H1 (cell line): ENCODE measurements at regions not wholly inside any gene's neighbourhood (a gene's known extent, or its start where the extent isn't known, plus 50 kb on each side); places are given as distances from the start of the nearest gene placed in this dataset.

Experiments used
- CTCF ChIA-PET: fragments of 300-600 bp; sonication (Branson Sonifier 250); formaldehyde crosslinking; loops from one replicate; lab custom pipeline; 2021; ENCODE audit not compliant: partially characterized antibody; lab: Charles Lee
- POLR2A ChIA-PET: fragments of 300-600 bp; sonication (Branson Sonifier 250); formaldehyde crosslinking; loops from one replicate; lab custom pipeline; 2021; ENCODE audit warnings: inconsistent platforms; ENCODE audit not compliant: partially characterized antibody; lab: Charles Lee
- DNase-seq, 2 experiments: peaks; one replicate each; pipeline versions ENCODE4 v3.0.0 to v3.0.0-alpha.2; 2010 to 2022; ENCODE audit warnings: low spot score in 2 of 2, low read depth in 1 of 2, mixed read lengths in 1 of 2
- FAIRE-seq: peaks from 2 replicates; lab custom pipeline; 2011; peaks lifted over from hg19 to GRCh38; lab: Jason Lieb, UNC
- H2AFZ ChIP-seq: 2 replicates; pipeline ENCODE4 v1.8.1; 2012; ENCODE audit warnings: low read length, inconsistent platforms
- H2AK5ac ChIP-seq: 2 replicates; pipeline ENCODE4 v1.6.1; 2013; ENCODE audit warnings: low read depth, low read length
- H2BK120ac ChIP-seq: replicated peaks from 2 replicates; pipeline ENCODE3; 2013; ENCODE audit warnings: low read depth, low read length, inconsistent platforms
- H2BK12ac ChIP-seq: 2 replicates; pipeline ENCODE4 v1.6.1; 2013; ENCODE audit warnings: low read depth, low read length
- H2BK15ac ChIP-seq: 2 replicates; pipeline ENCODE4 v1.6.1; 2013; ENCODE audit warnings: low read length
- H2BK20ac ChIP-seq: 2 replicates; pipeline ENCODE4 v1.6.1; 2013; ENCODE audit warnings: low read length
- H2BK5ac ChIP-seq: 2 replicates; pipeline ENCODE4 v1.6.1; 2013; ENCODE audit warnings: low read depth, low read length
- H3K14ac ChIP-seq: 2 replicates; pipeline ENCODE4 v1.6.1; 2013; ENCODE audit warnings: inconsistent platforms; ENCODE audit not compliant: insufficient read length
- H3K18ac ChIP-seq: 2 replicates; pipeline ENCODE4 v1.6.1; 2013; ENCODE audit warnings: low read length; ENCODE audit errors: extremely low read depth
- H3K23ac ChIP-seq: 2 replicates; pipeline ENCODE4 v1.6.1; 2013; ENCODE audit warnings: inconsistent platforms; ENCODE audit not compliant: insufficient read length
- H3K23me2 ChIP-seq: 2 replicates; pipeline ENCODE4 v1.6.1; 2013; ENCODE audit warnings: low read depth, low read length
- H3K27ac ChIP-seq: 2 replicates; pipeline ENCODE4 v1.6.1; 2011; ENCODE audit warnings: low read depth, low read length, inconsistent platforms
- H3K27me3 ChIP-seq, 4 experiments: replicated peaks in 1 of 4; 1 replicate in 1 of 4; 2 replicates in 3 of 4; pipeline versions ENCODE4 v1.6.1 to v1.8.1; 2011 to 2013; ENCODE audit warnings: low read length in 3 of 4, mild to moderate bottlenecking in 3 of 4, inconsistent platforms in 2 of 4, mixed read lengths in 2 of 4, moderate library complexity in 1 of 4; ENCODE audit not compliant: control insufficient read depth in 3 of 4, insufficient read depth in 3 of 4; ENCODE audit errors: extremely low read depth in 1 of 4
- H3K36me3 ChIP-seq, 4 experiments: 2 replicates each; pipeline versions ENCODE4 v1.6.1 to v1.8.1; 2011 to 2013; ENCODE audit warnings: mild to moderate bottlenecking in 4 of 4, low read length in 3 of 4, moderate library complexity in 2 of 4, control low read depth in 1 of 4, inconsistent platforms in 1 of 4; ENCODE audit not compliant: insufficient read depth in 4 of 4, control insufficient read depth in 2 of 4
- H3K4ac ChIP-seq: replicated peaks from 2 replicates; pipeline ENCODE3; 2013; ENCODE audit warnings: low read length, low read depth, mixed read lengths, inconsistent platforms; ENCODE audit not compliant: insufficient read length
- H3K4me1 ChIP-seq, 4 experiments: replicated peaks in 1 of 4; 1 replicate in 1 of 4; 2 replicates in 3 of 4; pipeline versions ENCODE4 v1.6.1 to v1.8.1; 2011 to 2013; ENCODE audit warnings: low read length in 3 of 4, inconsistent platforms in 2 of 4, mixed read lengths in 1 of 4; ENCODE audit not compliant: insufficient read depth in 4 of 4, control insufficient read depth in 3 of 4
- H3K4me2 ChIP-seq, 2 experiments: 2 replicates each; pipeline versions ENCODE4 v1.6.1 to v1.8.1; 2011 to 2013; ENCODE audit warnings: low read depth in 2 of 2, low read length in 2 of 2, control low read depth in 1 of 2, inconsistent platforms in 1 of 2, mild to moderate bottlenecking in 1 of 2; ENCODE audit not compliant: insufficient read depth in 1 of 2
- H3K4me3 ChIP-seq, 4 experiments: fragments of 200-600, 300-600 bp in 1 of 4; sonication (generic), shearing (Covaris generic), sonication (Bioruptor Twin) in 1 of 4; 2 replicates each; pipeline versions ENCODE4 v1.5.1 to v1.8.1; 2011 to 2016; ENCODE audit warnings: low read length in 4 of 4, low read depth in 3 of 4, control low read depth in 2 of 4, inconsistent platforms in 2 of 4, mild to moderate bottlenecking in 2 of 4, mixed read lengths in 1 of 4, moderate library complexity in 1 of 4; ENCODE audit not compliant: insufficient read depth in 2 of 4; ENCODE audit errors: extremely low read depth in 1 of 4
- H3K56ac ChIP-seq: replicated peaks from 2 replicates; pipeline ENCODE3; 2013; ENCODE audit warnings: low read depth, mild to moderate bottlenecking, mixed read lengths, low read length, inconsistent platforms; ENCODE audit not compliant: insufficient read length
- H3K79me1 ChIP-seq: 2 replicates; pipeline ENCODE4 v1.6.1; 2013; ENCODE audit warnings: low read depth, low read length, control low read depth
- H3K79me2 ChIP-seq, 2 experiments: 2 replicates each; pipeline versions ENCODE4 v1.6.1 to v1.8.1; 2012 to 2013; ENCODE audit warnings: low read length in 2 of 2, mild to moderate bottlenecking in 2 of 2, inconsistent platforms in 1 of 2; ENCODE audit not compliant: insufficient read depth in 2 of 2, control insufficient read depth in 1 of 2
- H3K9ac ChIP-seq, 4 experiments: replicated peaks in 1 of 4; 1 replicate in 1 of 4; 2 replicates in 3 of 4; pipeline versions ENCODE4 v1.6.1 to v1.8.1; 2011 to 2013; ENCODE audit warnings: low read depth in 3 of 4, low read length in 3 of 4, control low read depth in 2 of 4, mild to moderate bottlenecking in 2 of 4, moderate library complexity in 2 of 4, inconsistent platforms in 1 of 4; ENCODE audit errors: extremely low read depth in 1 of 4
- H3K9me3 ChIP-seq, 2 experiments: 2 replicates each; pipeline versions ENCODE4 v1.6.1 to v1.8.1; 2012 to 2013; ENCODE audit warnings: mild to moderate bottlenecking in 2 of 2, moderate library complexity in 2 of 2, control low read depth in 1 of 2, inconsistent platforms in 1 of 2, low read depth in 1 of 2, low read length in 1 of 2, mixed read lengths in 1 of 2; ENCODE audit not compliant: insufficient read depth in 2 of 2
- H4K20me1 ChIP-seq, 2 experiments: replicated peaks in 1 of 2; 2 replicates each; pipeline versions ENCODE3 to v1.8.1; 2011 to 2013; ENCODE audit warnings: inconsistent platforms in 2 of 2, low read length in 2 of 2, mild to moderate bottlenecking in 1 of 2; ENCODE audit not compliant: insufficient read depth in 2 of 2, control insufficient read depth in 1 of 2
- H4K5ac ChIP-seq: 2 replicates; pipeline ENCODE4 v1.6.1; 2013; ENCODE audit warnings: low read length, low read depth, mixed read lengths, inconsistent platforms; ENCODE audit not compliant: insufficient read length
- H4K8ac ChIP-seq: 2 replicates; pipeline ENCODE4 v1.8.0; 2013; ENCODE audit warnings: mild to moderate bottlenecking, moderate library complexity, low read length, inconsistent platforms; ENCODE audit not compliant: insufficient read depth; ENCODE audit errors: extremely low read depth
- H4K91ac ChIP-seq: replicated peaks from 2 replicates; pipeline ENCODE3; 2013; ENCODE audit warnings: low read length, mixed read lengths, inconsistent platforms; ENCODE audit not compliant: insufficient read length
- KDM5A ChIP-seq: fragments of 200-600 bp; IDR thresholded peaks from 2 replicates; pipeline ENCODE4 v1.7.1; 2012; ENCODE audit warnings: mild to moderate bottlenecking, low read length, inconsistent platforms, mixed read lengths
- WGBS, 2 experiments: shearing (Covaris generic) in 1 of 2; methylation state at CpG; one replicate each; pipeline versions ENCODE4 v1.1.6 to v1.1.7; 2013 to 2015; ENCODE audit warnings: low lambda C conversion rate in 2 of 2, mixed read lengths in 2 of 2, inconsistent platforms in 1 of 2, low coverage in 1 of 2, missing lambda C conversion rate in 1 of 2; ENCODE audit not compliant: insufficient replicate concordance in 2 of 2, insufficient coverage in 1 of 2, insufficient read length in 1 of 2; ENCODE audit errors: extremely low coverage in 1 of 2, missing lambda C conversion rate in 1 of 2; 5-methylcytosine and 5-hydroxymethylcytosine counted together

- Histone ChIP-seq H3K4ac (no peak overlapping the region), H3K27me3 (no peaks in the 10 kb centered on the region), H3K4me3 (no peak overlapping the region), H2AK5ac (no peak overlapping the region), H2AFZ (peak overlapping the region; percentile 51; the same call in 1 of the 2 replicates), H3K4me1 (peaks cover 0 to 2% (median 0%) of the 10 kb centered on the region in 4 experiments; a peak in 1 of 7 replicates), H3K23me2 (no peaks in the 10 kb centered on the region), H2BK20ac (no peak overlapping the region), H3K4me2 (no peak overlapping the region), H4K8ac (no peak overlapping the region), H3K36me3 (no peaks in the 10 kb centered on the region), H2BK15ac (no peak overlapping the region), H3K56ac (no peak overlapping the region), H4K5ac (no peak overlapping the region), H3K9ac (no peak overlapping the region), H3K18ac (no peak overlapping the region), H3K9me3 (no peaks in the 10 kb centered on the region), H2BK5ac (no peak overlapping the region), H3K79me1 (no peaks in the 10 kb centered on the region), H4K91ac (no peak overlapping the region), H3K23ac (no peak overlapping the region), H2BK12ac (no peak overlapping the region), H3K79me2 (no peaks in the 10 kb centered on the region), H2BK120ac (no peak overlapping the region), H3K14ac (no peak overlapping the region), H4K20me1 (no peaks in the 10 kb centered on the region), H3K27ac (no peak overlapping the region)
- 83% methylated on average over 5 of the region's 5 CpGs; no CpG with 5 or more reads in 1 of the 2 experiments for WGBS, 2 experiments
- FAIRE-seq (no peak), DNase-seq (no peak)
- no peak for TF ChIP-seq KDM5A
- ChIA-PET POLR2A (no interaction called here), CTCF (no interaction called here)
These were observed 148.4 kb downstream of the ALG10B start for GRCh38 chr12:38465020-38465419.
